ENCODE measurements at regions not wholly inside any gene's neighbourhood (a gene's known extent, or its start where the extent isn't known, plus 50 kb on each side); places are given as distances from the start of the nearest gene placed in this dataset.

DNA sequence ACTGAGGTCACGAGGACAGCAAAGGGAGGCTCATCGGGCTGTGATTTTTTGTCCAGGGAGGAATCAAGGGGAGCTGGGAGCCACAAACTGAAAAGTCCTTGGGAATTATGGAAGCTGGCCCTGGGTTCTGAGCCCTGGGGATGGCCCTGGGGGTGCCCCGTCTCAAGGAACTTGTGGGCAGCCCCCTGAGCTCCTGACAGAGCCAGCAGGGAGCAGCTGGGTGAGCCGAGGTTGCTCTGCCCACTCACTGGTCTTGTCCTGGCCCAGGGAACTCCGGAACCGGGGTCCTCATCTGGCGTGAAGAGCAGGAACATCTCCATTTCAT lies 61.3 kb upstream of the HDAC4 start:
- Histone ChIP-seq H3K36me3 (ENCODE audit: control insufficient read depth, insufficient read depth, low read length) (no peaks in the 10 kb centered on the region), H3K27ac (ENCODE audit: low read length) (no peak overlapping the region), H3K9me3 (ENCODE audit: control insufficient read depth, insufficient read depth, low read length) (no peaks in the 10 kb centered on the region), H3K27me3 (ENCODE audit: control insufficient read depth, insufficient read depth, low read length) (no peaks in the 10 kb centered on the region), H3K4me1 (ENCODE audit: control insufficient read depth, insufficient read depth, low read length) (peaks cover 12% of the 10 kb centered on the region), H3K4me3 (ENCODE audit: low read length) (no peak overlapping the region)
- Mint-ChIP-seq H3K36me3 (no peaks in the 10 kb centered on the region), H3K4me1 (no peaks in the 10 kb centered on the region), H3K4me3 (no peak overlapping the region), H3K27ac (no peak overlapping the region), H3K9me3 (no peaks in the 10 kb centered on the region), H3K27me3 (ENCODE audit: low read depth in 2 of 2) (peaks cover 0 to 3% of the 10 kb centered on the region in 2 donors)
- TF ChIP-seq, protein P1, sequence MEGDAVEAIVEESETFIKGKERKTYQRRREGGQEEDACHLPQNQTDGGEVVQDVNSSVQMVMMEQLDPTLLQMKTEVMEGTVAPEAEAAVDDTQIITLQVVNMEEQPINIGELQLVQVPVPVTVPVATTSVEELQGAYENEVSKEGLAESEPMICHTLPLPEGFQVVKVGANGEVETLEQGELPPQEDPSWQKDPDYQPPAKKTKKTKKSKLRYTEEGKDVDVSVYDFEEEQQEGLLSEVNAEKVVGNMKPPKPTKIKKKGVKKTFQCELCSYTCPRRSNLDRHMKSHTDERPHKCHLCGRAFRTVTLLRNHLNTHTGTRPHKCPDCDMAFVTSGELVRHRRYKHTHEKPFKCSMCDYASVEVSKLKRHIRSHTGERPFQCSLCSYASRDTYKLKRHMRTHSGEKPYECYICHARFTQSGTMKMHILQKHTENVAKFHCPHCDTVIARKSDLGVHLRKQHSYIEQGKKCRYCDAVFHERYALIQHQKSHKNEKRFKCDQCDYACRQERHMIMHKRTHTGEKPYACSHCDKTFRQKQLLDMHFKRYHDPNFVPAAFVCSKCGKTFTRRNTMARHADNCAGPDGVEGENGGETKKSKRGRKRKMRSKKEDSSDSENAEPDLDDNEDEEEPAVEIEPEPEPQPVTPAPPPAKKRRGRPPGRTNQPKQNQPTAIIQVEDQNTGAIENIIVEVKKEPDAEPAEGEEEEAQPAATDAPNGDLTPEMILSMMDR (IDR thresholded peaks at IDR 0.05) = no peak
- no peak for DNase-seq
- intact Hi-C loops (cut with micrococcal nuclease) = no loop called here
- no peak for ATAC-seq
- WGBS (ENCODE audit: insufficient coverage) = 88% methylated on average over 7 of the region's 7 CpGs

GRCh38 chr2:239461291-239462190 lies 60.7 kb upstream of the HDAC4 start:
- no peak overlapping the region for H3K27ac Mint-ChIP-seq
- no peak overlapping the region for H3K4me3 Mint-ChIP-seq
- Histone ChIP-seq H3K9me3 (ENCODE audit: control insufficient read depth, insufficient read depth, low read length) (no peaks in the 10 kb centered on the region), H3K4me1 (ENCODE audit: control insufficient read depth, insufficient read depth, low read length) (peaks cover 12% of the 10 kb centered on the region), H3K36me3 (ENCODE audit: control insufficient read depth, insufficient read depth, low read length) (no peaks in the 10 kb centered on the region), H3K27ac (ENCODE audit: low read length) (no peak overlapping the region), H3K4me3 (ENCODE audit: low read length) (no peak overlapping the region), H3K27me3 (ENCODE audit: control insufficient read depth, insufficient read depth, low read length) (no peaks in the 10 kb centered on the region)
- H3K36me3 Mint-ChIP-seq = no peaks in the 10 kb centered on the region
- WGBS (ENCODE audit: insufficient coverage) = 91% methylated on average over 19 of the region's 19 CpGs
- DNase-seq (peak in 1 of 2 donors; percentile 6), ATAC-seq (no peak)
- H3K27me3 Mint-ChIP-seq (ENCODE audit: low read depth in 2 of 2) = peaks cover 4 to 7% of the 10 kb centered on the region in 2 donors
- no peaks in the 10 kb centered on the region for H3K4me1 Mint-ChIP-seq
- TF ChIP-seq, protein P1 (IDR thresholded peaks at IDR 0.05) = no peak
- H3K9me3 Mint-ChIP-seq = no peaks in the 10 kb centered on the region
- intact Hi-C loops (cut with micrococcal nuclease) = no loop called here

DNA sequence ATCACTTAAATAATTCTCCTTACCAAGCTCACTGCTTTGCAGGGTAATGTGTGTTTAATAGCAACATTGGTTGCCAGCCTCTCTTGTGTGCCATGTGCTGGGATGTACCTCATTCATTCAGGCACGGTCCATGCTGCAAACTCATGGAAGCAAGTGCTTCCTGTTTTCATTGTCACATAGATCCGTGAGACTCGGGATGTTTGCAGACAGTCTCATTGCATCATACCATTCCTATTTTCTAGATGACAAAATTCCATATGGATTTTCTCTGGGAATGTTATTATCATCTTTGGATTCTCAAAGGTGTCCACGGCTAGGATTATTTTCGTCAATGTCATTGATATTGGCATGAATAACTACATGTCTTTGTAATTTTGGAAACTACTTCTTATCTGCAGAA lies 60.0 kb upstream of the HDAC4 start:
- Mint-ChIP-seq H3K9me3 (no peaks in the 10 kb centered on the region), H3K27me3 (ENCODE audit: low read depth in 2 of 2) (peaks cover 7 to 12% of the 10 kb centered on the region in 2 donors), H3K4me3 (no peak overlapping the region), H3K27ac (no peak overlapping the region), H3K4me1 (no peaks in the 10 kb centered on the region), H3K36me3 (no peaks in the 10 kb centered on the region)
- Histone ChIP-seq H3K4me1 (ENCODE audit: control insufficient read depth, insufficient read depth, low read length) (peaks cover 9% of the 10 kb centered on the region), H3K9me3 (ENCODE audit: control insufficient read depth, insufficient read depth, low read length) (no peaks in the 10 kb centered on the region), H3K4me3 (ENCODE audit: low read length) (no peak overlapping the region), H3K27ac (ENCODE audit: low read length) (no peak overlapping the region), H3K36me3 (ENCODE audit: control insufficient read depth, insufficient read depth, low read length) (no peaks in the 10 kb centered on the region), H3K27me3 (ENCODE audit: control insufficient read depth, insufficient read depth, low read length) (no peaks in the 10 kb centered on the region)
- TF ChIP-seq, protein P1 (IDR thresholded peaks at IDR 0.05) = no peak
- ATAC-seq (no peak), DNase-seq (no peak)
- WGBS (ENCODE audit: insufficient coverage) = 58% methylated on average over 5 of the region's 5 CpGs
- intact Hi-C loops (cut with micrococcal nuclease) = no loop called here

- Mint-ChIP-seq H3K36me3 (peaks cover 1% of the 10 kb centered on the region), H3K4me3 (no peak overlapping the region), H3K27me3 (ENCODE audit: low read depth in 2 of 2) (peaks cover 11 to 24% of the 10 kb centered on the region in 2 donors), H3K27ac (no peak overlapping the region), H3K4me1 (no peaks in the 10 kb centered on the region), H3K9me3 (no peaks in the 10 kb centered on the region)
- DNase-seq = no peak
- H3K36me3 ChIP-seq (ENCODE audit: control insufficient read depth, insufficient read depth, low read length) = no peaks in the 10 kb centered on the region
- no peaks in the 10 kb centered on the region for H3K9me3 ChIP-seq (ENCODE audit: control insufficient read depth, insufficient read depth, low read length)
- H3K27ac ChIP-seq (ENCODE audit: low read length) = no peak overlapping the region
- H3K4me3 ChIP-seq (ENCODE audit: low read length) = no peak overlapping the region
- intact Hi-C loops (cut with micrococcal nuclease) = no loop called here
- H3K27me3 ChIP-seq (ENCODE audit: control insufficient read depth, insufficient read depth, low read length) = no peaks in the 10 kb centered on the region
- WGBS (ENCODE audit: insufficient coverage) = 88% methylated on average over 10 of the region's 10 CpGs
- TF ChIP-seq, protein P1 (IDR thresholded peaks at IDR 0.05) = no peak
- peaks cover 4% of the 10 kb centered on the region for H3K4me1 ChIP-seq (ENCODE audit: control insufficient read depth, insufficient read depth, low read length)
- no peak for ATAC-seq
Observed at GRCh38 chr2:239459606-239460005, 58.8 kb upstream of the HDAC4 start.
